RWPE1 (cell line): ENCODE measurements at regions not wholly inside any gene's neighbourhood (a gene's known extent, or its start where the extent isn't known, plus 50 kb on each side); places are given as distances from the start of the nearest gene placed in this dataset.
"Not testable (repeated sequence)": the region's sequence is repeated elsewhere in the genome, so short reads cannot be mapped to it uniquely, and the experiment has no call there.

Experiments used
- CTCF ChIA-PET: fragments of 350-600 bp; sonication (Branson Sonifier 250); formaldehyde crosslinking; extraction: SDS; loops from one replicate; lab custom pipeline; 2021; lab: Yijun Ruan, JAX
- POLR2A ChIA-PET: fragments of 400-600 bp; formaldehyde crosslinking; extraction: SDS; loops from one replicate; lab custom pipeline; 2020; ENCODE audit warnings: antibody characterized with exemption; ENCODE audit not compliant: low non-redundant PET; lab: Yijun Ruan, JAX
- DNase-seq: peaks from one replicate; pipeline ENCODE4 v3.0.0; 2012; ENCODE audit warnings: low spot score
- H3K27ac ChIP-seq: fragments of 450-650 bp; 2 replicates; pipeline ENCODE4 v1.5.1; 2017
- TF ChIP-seq, protein P1 (sequence below): fragments of 450-650 bp; conservative IDR thresholded peaks from 2 replicates; pipeline ENCODE4 v1.5.1; 2017; ENCODE audit warnings: low read depth, mild to moderate bottlenecking

DNA sequence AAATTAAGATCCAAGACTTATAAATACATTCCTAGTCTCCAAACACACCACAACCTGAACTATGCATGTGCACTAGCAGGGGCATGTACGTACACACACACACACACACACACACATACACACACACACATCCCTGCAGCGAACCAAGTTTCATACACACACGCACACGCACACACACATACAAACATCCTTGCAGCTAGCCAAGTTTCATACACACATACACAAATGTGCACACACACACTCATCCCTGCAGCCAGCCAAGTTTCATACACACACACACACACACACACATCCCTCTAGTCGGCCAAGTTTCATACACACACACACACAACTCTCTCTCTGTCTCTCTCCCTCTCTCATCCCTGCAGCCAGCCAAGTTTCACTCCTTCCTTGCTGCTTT, 82.7 kb upstream of the WIPF3 start:
- CTCF ChIA-PET: no interaction called here
- TF ChIP-seq, protein P1, sequence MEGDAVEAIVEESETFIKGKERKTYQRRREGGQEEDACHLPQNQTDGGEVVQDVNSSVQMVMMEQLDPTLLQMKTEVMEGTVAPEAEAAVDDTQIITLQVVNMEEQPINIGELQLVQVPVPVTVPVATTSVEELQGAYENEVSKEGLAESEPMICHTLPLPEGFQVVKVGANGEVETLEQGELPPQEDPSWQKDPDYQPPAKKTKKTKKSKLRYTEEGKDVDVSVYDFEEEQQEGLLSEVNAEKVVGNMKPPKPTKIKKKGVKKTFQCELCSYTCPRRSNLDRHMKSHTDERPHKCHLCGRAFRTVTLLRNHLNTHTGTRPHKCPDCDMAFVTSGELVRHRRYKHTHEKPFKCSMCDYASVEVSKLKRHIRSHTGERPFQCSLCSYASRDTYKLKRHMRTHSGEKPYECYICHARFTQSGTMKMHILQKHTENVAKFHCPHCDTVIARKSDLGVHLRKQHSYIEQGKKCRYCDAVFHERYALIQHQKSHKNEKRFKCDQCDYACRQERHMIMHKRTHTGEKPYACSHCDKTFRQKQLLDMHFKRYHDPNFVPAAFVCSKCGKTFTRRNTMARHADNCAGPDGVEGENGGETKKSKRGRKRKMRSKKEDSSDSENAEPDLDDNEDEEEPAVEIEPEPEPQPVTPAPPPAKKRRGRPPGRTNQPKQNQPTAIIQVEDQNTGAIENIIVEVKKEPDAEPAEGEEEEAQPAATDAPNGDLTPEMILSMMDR: no peak
- no peak for DNase-seq
- H3K27ac ChIP-seq: no peak overlapping the region
- POLR2A ChIA-PET: no interaction called here

DNA sequence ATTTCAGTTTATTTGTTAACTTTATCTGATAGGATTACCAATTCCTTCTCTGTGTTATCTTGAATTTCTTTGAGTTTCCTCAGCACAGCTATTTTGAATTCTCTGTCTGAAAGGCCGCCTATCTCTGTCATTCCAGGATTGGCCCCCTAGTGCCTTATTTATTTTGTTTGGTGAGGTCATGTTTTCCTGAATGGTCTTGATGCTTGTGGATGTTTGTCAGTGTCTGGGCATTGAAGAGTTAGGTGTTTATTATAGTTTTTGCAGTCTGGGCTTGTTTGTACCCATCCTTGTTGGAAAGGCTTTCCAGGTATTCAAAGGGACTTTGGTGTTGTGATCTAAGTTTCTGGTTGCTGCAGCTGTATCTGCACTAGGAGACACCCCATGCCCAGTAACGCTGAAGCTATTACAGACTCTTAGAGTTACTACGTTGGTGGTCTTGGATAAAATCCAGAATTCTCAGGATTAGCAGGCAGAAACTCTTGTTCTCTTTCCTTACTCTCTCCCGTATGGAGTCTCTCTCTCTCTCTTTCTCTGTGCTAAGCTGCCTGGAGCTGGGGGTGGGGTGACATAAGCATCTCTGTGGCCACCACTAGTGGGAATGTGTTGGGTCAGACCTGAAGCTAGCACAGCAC, 76.7 kb upstream of the WIPF3 start:
- H3K27ac ChIP-seq, CTCF ChIA-PET, POLR2A ChIA-PET, DNase-seq: not testable (repeated sequence)

DNA sequence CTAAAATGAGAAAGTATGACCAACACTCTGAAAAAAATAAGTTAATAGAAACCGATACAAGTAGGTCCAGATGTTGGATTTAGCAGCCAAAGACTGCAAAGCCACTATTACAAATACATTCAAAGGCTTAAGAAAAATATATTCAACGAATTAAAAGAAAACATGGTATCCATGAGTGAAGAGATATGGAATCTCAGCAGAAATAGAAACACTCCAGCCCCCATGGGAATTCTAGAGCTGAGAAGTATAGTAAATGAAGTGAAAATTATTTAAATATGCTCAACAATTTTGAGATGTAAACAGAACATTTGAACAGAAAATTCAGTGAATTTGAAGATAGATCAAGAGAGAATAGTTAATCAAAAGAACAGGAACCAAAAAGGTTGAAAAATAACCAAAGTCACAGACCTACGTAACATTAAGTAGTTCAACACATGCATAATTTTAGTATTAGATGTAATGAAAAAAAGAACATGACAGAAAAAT, 72.0 kb upstream of the WIPF3 start:
- TF ChIP-seq, protein P1: no peak
- CTCF ChIA-PET: no interaction called here
- POLR2A ChIA-PET: no interaction called here
- H3K27ac ChIP-seq: no peak overlapping the region
- DNase-seq: no peak

DNA sequence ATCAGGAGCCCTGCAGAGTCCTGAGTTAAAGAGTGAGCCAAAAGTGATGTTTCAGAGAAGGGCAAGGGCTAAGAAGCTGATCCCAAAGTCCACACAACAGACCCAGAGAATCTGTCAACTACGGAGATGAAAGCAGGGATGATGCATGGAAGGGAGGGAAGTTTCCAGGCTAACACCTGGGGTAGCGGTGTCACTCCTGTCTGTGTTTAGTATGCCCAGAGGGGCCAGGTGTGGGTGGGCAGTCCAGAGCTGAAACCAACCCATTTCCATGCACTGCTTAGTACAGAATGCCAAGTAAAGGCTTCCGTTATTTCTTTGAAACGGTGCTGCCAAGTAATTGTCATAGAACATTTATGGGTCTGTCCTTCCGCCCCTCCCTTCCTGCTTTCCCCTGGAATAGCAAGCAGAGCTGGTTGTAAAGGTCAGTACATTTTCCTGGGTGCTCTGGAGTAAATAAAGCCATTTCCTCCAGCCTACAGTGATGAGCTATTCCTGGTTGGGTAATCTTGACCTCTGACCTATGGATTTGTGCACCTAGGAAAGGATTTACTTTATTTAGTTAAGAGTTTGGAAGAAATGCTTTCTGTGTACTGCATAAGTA, 58.6 kb upstream of the WIPF3 start:
- DNase-seq, H3K27ac ChIP-seq, POLR2A ChIA-PET: not testable (repeated sequence)
- CTCF ChIA-PET: interaction anchor here (0.6 to 1.0 kb wide), 4 partner anchors 8 to 209 kb away, joined by 3 to 7 read pairs (median 3); no protein-coding TSS in a partner anchor

DNA sequence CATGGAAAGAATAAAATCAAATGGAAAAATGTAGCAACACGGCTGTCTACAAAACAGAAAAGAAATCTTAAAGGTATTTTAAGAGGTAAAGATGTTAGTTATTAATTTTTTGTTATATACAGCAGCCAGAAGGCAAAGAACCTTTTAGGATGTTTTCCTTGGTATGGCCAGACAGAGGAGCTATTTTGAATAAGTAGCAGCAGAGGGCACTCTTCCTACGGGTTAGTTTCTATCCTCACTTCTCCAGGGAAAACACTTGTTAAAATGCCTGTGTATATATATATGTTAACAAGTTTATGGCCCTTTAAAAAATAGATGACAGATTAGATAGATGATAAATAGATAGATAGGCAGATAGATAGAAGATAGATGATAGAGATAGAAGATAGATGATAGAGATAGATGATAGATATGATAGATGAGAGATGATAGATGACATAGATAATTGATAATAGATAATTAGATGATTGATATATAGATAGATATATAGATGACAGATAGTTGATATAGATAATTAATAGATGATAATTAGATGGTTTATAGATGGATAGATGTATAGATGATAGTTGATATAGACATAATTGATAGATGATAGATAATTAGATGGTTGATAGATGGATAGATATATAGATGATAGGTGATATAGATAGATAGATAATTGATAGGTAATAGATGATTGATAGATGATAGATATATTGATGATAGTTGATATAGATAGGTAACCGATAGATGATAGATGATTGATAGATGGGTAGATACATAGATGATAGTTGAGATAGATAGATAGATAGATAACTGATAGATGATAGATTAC, 57.8 kb upstream of the WIPF3 start:
- CTCF ChIA-PET: interaction anchor here (0.6 to 1.0 kb wide), 4 partner anchors 9 to 209 kb away, joined by 3 to 7 read pairs (median 3); no protein-coding TSS in a partner anchor
- POLR2A ChIA-PET: no interaction called here
- TF ChIP-seq, protein P1: peak; percentile 72
- H3K27ac ChIP-seq: no peak overlapping the region
- peak; percentile 28 for DNase-seq

DNA sequence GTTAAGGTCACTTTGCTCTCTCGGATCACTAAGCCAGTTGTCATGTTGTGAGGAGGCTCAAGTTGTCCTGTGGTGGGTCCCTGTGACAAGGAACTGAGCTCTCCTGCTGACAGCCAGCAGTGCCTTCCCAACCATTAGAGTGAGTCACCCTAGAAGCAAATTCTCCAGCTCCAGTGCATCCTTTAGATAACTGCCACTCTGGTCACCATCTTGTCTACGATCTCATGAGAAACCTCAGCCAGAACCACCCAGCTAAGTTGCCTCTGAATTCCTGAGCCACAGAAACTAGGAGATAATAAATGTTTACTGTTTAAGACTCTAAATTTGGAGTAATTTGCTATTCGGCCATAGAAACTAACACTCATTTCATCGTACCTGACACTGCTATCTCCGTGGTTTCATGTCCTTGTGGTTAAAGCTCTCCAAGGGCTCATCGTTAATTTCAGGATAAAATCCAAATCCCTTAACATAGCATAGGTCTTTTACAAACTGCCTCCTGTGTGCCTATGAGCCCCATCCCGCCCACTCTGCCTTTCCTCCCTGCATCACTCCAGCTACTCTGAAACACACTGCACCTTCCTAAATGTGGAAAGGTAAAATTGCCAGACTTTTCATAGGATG, 56.5 kb upstream of the WIPF3 start:
- CTCF ChIA-PET: interaction anchor here (0.6 to 1.1 kb wide), 3 partner anchors 127 to 175 kb away, joined by 3 to 4 read pairs (median 3); no protein-coding TSS in a partner anchor
- POLR2A ChIA-PET: no interaction called here
- TF ChIP-seq, protein P1: no peak
- DNase-seq: no peak
- no peak overlapping the region for H3K27ac ChIP-seq

DNA sequence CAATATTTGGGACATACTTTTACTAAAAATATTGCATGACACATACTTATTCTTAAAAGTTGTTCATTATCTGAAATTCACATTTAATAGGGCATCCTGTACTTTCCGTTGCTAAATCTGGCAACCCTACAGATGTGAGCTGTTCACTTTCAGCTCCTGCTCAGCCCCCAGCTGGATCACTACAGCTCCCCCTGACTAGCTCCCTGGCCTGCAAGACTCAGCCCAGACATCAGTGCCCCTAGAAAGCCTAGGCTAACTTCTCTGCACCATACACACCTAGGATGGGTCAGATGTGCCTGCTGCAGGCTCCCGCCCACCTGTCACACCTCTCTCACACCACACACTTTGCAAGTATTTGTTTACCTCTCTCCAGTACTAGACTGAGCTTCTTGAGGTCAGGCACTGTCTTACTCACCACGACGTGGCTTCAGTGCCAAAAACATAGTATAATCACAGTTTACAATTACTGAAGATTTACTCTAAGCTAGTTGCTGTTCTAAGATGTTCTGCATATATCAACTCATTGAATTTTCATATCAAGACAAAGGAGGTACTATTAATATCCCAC, 55.9 kb upstream of the WIPF3 start:
- ChIA-PET POLR2A (interaction anchor here (0.6 kb wide), 1 partner anchor 533 kb away, joined by 3 read pairs; no protein-coding TSS in a partner anchor), CTCF (interaction anchor here (0.9 to 1.1 kb wide), 2 partner anchors 171 to 174 kb away, joined by 3 to 4 read pairs; no protein-coding TSS in a partner anchor)
- not testable (repeated sequence) for H3K27ac ChIP-seq, DNase-seq

DNA sequence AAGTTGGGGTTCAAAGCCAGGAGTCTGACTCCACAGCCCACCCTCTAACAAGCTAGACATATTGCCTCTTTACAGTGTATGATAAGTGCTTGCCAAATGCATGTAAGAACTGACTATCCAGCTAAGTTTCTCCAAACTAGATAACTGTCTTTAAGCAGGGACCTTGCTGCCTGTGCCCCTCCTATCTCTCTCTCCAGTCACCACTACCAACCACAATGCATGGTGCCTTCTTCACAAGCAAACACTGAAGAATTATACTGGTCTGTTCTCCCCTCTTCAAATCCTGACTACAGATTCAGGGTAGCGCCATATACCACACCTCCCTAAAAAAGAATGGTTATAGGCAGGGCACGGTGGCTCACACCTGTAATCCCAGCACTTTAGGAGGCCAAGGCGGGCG, 55.3 kb upstream of the WIPF3 start:
- CTCF ChIA-PET, DNase-seq, H3K27ac ChIP-seq: not testable (repeated sequence)
- POLR2A ChIA-PET: interaction anchor here (0.6 kb wide), 1 partner anchor 533 kb away, joined by 3 read pairs; no protein-coding TSS in a partner anchor
